OCI-LY1 (cell line): ENCODE measurements at regions not wholly inside any gene's neighbourhood (a gene's known extent, or its start where the extent isn't known, plus 50 kb on each side); places are given as distances from the start of the nearest gene placed in this dataset.

Experiments
- H2AFZ ChIP-seq: fragments of 200-600 bp; sonication (generic), shearing (Covaris generic); 2 replicates; pipeline ENCODE4 v1.6.0; 2014; ENCODE audit warnings: antibody characterized with exemption, mild to moderate bottlenecking, low read length
- H3F3A ChIP-seq: fragments of 200-600 bp; sonication (generic), shearing (Covaris generic); 2 replicates; pipeline ENCODE4 v1.6.0; 2014; ENCODE audit warnings: mild to moderate bottlenecking, antibody characterized with exemption, low read length, moderate library complexity; ENCODE audit not compliant: insufficient read depth
- H3K27ac ChIP-seq: fragments of 200-600 bp; sonication (generic); 2 replicates; pipeline ENCODE4 v1.5.1; 2014; ENCODE audit warnings: low read length, mixed run types, mild to moderate bottlenecking, low read depth; ENCODE audit not compliant: poor library complexity, severe bottlenecking
- H3K27me3 ChIP-seq: fragments of 200-600 bp; sonication (generic); 2 replicates; pipeline ENCODE4 v1.6.0; 2014; ENCODE audit warnings: antibody characterized with exemption, mild to moderate bottlenecking, low read length, moderate library complexity; ENCODE audit not compliant: insufficient read depth
- H3K36me3 ChIP-seq: fragments of 200-600 bp; sonication (generic); 2 replicates; pipeline ENCODE4 v1.6.1; 2014; ENCODE audit warnings: mild to moderate bottlenecking, antibody characterized with exemption, low read length, moderate library complexity, mixed read lengths; ENCODE audit not compliant: insufficient read depth
- H3K4me1 ChIP-seq: fragments of 200-600 bp; sonication (generic); 2 replicates; pipeline ENCODE4 v1.5.1; 2014; ENCODE audit warnings: mild to moderate bottlenecking, low read length, moderate library complexity; ENCODE audit not compliant: insufficient read depth, severe bottlenecking
- H3K4me2 ChIP-seq: fragments of 200-600 bp; sonication (generic), shearing (Covaris generic); 2 replicates; pipeline ENCODE4 v1.6.1; 2014; ENCODE audit warnings: low read length
- H3K4me3 ChIP-seq: fragments of 200-600 bp; sonication (generic); 2 replicates; pipeline ENCODE4 v1.5.1; 2014; ENCODE audit warnings: low read length, low read depth, mild to moderate bottlenecking, mixed read lengths; ENCODE audit not compliant: poor library complexity, severe bottlenecking
- H3K79me2 ChIP-seq: fragments of 200-600 bp; shearing (Covaris generic); 2 replicates; pipeline ENCODE4 v1.6.1; 2016; ENCODE audit warnings: mixed run types, low read length, mixed read lengths; ENCODE audit not compliant: insufficient read depth
- H3K9ac ChIP-seq: fragments of 200-600 bp; sonication (generic), shearing (Covaris generic); 2 replicates; pipeline ENCODE4 v1.6.1; 2014; ENCODE audit warnings: mild to moderate bottlenecking, low read length, mixed read lengths
- H3K9me2 ChIP-seq: fragments of 200-600 bp; sonication (generic), shearing (Covaris generic); 2 replicates; pipeline ENCODE4 v1.6.1; 2014; ENCODE audit warnings: low read depth, mild to moderate bottlenecking, low read length, mixed read lengths
- H3K9me3 ChIP-seq: fragments of 200-600 bp; shearing (Covaris generic); 2 replicates; pipeline ENCODE4 v1.6.1; 2014; ENCODE audit warnings: low read length, mixed read lengths
- H4K20me1 ChIP-seq: fragments of 200-600 bp; sonication (generic), shearing (Covaris generic); 2 replicates; pipeline ENCODE4 v1.6.0; 2016; ENCODE audit warnings: mild to moderate bottlenecking, low read length; ENCODE audit not compliant: insufficient read depth
- EZH2 ChIP-seq: fragments of 200-600 bp; sonication (generic), shearing (Covaris generic); IDR thresholded peaks from 2 replicates; pipeline ENCODE4 v1.8.0; 2017; ENCODE audit warnings: borderline replicate concordance, mixed run types, mild to moderate bottlenecking, antibody characterized with exemption, low read length, moderate library complexity, mixed read lengths
- TF ChIP-seq, protein P1 (sequence below): fragments of 200-600 bp; sonication (generic), shearing (Covaris generic); IDR thresholded peaks from 2 replicates; pipeline ENCODE4 v1.5.1; 2017; ENCODE audit warnings: mild to moderate bottlenecking, antibody characterized with exemption, low read length, moderate library complexity, mixed read lengths

DNA sequence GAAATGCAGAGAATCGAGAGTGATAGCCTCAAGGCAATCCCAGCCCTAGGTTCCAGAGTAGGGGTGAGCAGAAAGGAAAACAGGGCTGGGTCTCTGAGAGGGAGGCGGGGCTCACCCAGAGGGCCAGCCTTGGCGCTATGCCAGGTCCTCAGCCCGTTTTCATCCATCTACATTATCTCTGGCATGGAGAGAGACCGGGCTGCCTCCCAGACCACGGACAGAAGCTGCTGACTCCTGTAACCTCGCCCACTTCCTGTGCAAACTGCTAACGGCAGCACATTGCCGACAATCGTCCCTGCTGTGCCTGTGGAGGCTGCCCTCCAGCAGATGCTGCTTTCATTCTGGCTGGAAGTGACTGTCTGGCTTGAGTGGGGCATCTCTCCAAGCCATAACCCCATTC lies 569.1 kb downstream of the NPHP4 start:
- no peaks in the 10 kb centered on the region for H3K9me2 ChIP-seq
- no peaks in the 10 kb centered on the region for H4K20me1 ChIP-seq
- TF ChIP-seq EZH2: no peak
- TF ChIP-seq, protein P1, sequence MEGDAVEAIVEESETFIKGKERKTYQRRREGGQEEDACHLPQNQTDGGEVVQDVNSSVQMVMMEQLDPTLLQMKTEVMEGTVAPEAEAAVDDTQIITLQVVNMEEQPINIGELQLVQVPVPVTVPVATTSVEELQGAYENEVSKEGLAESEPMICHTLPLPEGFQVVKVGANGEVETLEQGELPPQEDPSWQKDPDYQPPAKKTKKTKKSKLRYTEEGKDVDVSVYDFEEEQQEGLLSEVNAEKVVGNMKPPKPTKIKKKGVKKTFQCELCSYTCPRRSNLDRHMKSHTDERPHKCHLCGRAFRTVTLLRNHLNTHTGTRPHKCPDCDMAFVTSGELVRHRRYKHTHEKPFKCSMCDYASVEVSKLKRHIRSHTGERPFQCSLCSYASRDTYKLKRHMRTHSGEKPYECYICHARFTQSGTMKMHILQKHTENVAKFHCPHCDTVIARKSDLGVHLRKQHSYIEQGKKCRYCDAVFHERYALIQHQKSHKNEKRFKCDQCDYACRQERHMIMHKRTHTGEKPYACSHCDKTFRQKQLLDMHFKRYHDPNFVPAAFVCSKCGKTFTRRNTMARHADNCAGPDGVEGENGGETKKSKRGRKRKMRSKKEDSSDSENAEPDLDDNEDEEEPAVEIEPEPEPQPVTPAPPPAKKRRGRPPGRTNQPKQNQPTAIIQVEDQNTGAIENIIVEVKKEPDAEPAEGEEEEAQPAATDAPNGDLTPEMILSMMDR: no peak
- no peak overlapping the region for H3K9ac ChIP-seq
- H3K27ac ChIP-seq: no peak overlapping the region
- H3K4me1 ChIP-seq: no peaks in the 10 kb centered on the region
- H3K4me2 ChIP-seq: no peak overlapping the region
- H3K36me3 ChIP-seq: no peaks in the 10 kb centered on the region
- H3K79me2 ChIP-seq: no peaks in the 10 kb centered on the region
- H3K4me3 ChIP-seq: no peak overlapping the region
- no peaks in the 10 kb centered on the region for H3F3A ChIP-seq
- H3K27me3 ChIP-seq: peaks cover 12% of the 10 kb centered on the region; the same call in 1 of the 2 replicates
- H2AFZ ChIP-seq: no peak overlapping the region
- no peaks in the 10 kb centered on the region for H3K9me3 ChIP-seq

DNA sequence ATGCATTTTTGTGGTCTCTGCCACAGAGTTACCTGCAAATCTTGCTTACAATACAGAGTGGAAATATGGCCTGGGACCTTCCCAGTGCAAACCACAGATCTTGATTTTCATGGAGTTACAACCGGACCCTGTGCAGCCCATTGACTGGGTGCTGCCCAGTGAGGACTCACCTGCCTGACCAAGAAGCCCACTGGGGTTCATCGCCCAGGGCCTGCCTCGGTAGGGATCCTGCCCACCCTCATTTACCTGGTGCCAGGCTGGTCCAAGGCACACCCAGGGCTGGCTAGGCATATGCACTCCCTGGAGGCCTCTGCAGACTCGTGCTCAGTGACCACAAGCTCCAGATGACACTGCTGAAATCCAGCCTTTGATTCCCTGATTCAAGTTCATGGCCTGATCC lies 572.7 kb downstream of the NPHP4 start:
- no peak overlapping the region for H3K9ac ChIP-seq
- H3F3A ChIP-seq: no peaks in the 10 kb centered on the region
- H4K20me1 ChIP-seq: no peaks in the 10 kb centered on the region
- H3K4me1 ChIP-seq: no peaks in the 10 kb centered on the region
- H2AFZ ChIP-seq: no peak overlapping the region
- peaks cover 7% of the 10 kb centered on the region; the same call in 1 of the 2 replicates for H3K27me3 ChIP-seq
- H3K79me2 ChIP-seq: no peaks in the 10 kb centered on the region
- H3K36me3 ChIP-seq: no peaks in the 10 kb centered on the region
- no peaks in the 10 kb centered on the region for H3K9me3 ChIP-seq
- no peak overlapping the region for H3K4me2 ChIP-seq
- no peak overlapping the region for H3K4me3 ChIP-seq
- no peaks in the 10 kb centered on the region for H3K9me2 ChIP-seq
- no peak for TF ChIP-seq EZH2
- TF ChIP-seq, protein P1: no peak
- H3K27ac ChIP-seq: no peak overlapping the region

DNA sequence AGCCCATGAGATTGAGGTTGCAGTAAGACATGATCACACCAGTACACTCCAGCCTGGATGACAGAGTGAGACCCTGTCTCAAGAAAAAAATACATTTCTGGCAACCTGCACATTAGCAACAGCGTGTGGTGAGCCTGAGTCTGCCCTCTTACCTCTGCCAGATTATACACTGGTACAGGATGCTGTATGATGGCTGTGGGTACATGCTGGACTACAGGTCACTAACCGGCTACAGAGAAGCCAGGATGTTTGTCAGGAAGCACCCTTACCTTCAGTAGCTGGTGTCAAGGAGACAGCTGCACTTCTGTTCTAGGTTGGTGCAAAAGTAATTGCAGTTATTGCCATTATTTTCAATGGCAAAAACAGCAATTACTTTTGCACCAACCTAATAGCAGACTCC lies 575.7 kb downstream of the NPHP4 start:
- Histone ChIP-seq H3K4me2 (no peak overlapping the region), H3K27ac (no peak overlapping the region), H3K9ac (no peak overlapping the region), H3F3A (no peaks in the 10 kb centered on the region), H3K4me3 (no peak overlapping the region), H3K9me2 (no peaks in the 10 kb centered on the region), H2AFZ (no peak overlapping the region), H3K36me3 (no peaks in the 10 kb centered on the region), H3K9me3 (no peaks in the 10 kb centered on the region), H3K79me2 (no peaks in the 10 kb centered on the region), H3K4me1 (no peaks in the 10 kb centered on the region), H3K27me3 (no peaks in the 10 kb centered on the region), H4K20me1 (no peaks in the 10 kb centered on the region)
- TF ChIP-seq EZH2: no peak
- TF ChIP-seq, protein P1: no peak
